HUES48 (cell line): ENCODE measurements at regions not wholly inside any gene's neighbourhood (a gene's known extent, or its start where the extent isn't known, plus 50 kb on each side); places are given as distances from the start of the nearest gene placed in this dataset.

Experiments
- H3K27ac ChIP-seq: one replicate; pipeline ENCODE4 v1.7.0; 2013; ENCODE audit warnings: low read depth, low read length, inconsistent platforms
- H3K27me3 ChIP-seq: 2 replicates; pipeline ENCODE4 v1.6.1; 2013; ENCODE audit warnings: mild to moderate bottlenecking, low read length; ENCODE audit not compliant: control insufficient read depth, insufficient read depth
- H3K36me3 ChIP-seq: 2 replicates; pipeline ENCODE4 v1.6.1; 2013; ENCODE audit warnings: low read length; ENCODE audit not compliant: control insufficient read depth, insufficient read depth
- H3K4me1 ChIP-seq: 2 replicates; pipeline ENCODE4 v1.6.1; 2013; ENCODE audit warnings: mild to moderate bottlenecking, low read length; ENCODE audit not compliant: control insufficient read depth, insufficient read depth
- H3K4me3 ChIP-seq: 2 replicates; pipeline ENCODE4 v1.5.1; 2013; ENCODE audit warnings: mild to moderate bottlenecking, low read depth, low read length
- H3K9ac ChIP-seq: 2 replicates; pipeline ENCODE4 v1.6.1; 2013; ENCODE audit warnings: mild to moderate bottlenecking, low read depth, low read length, moderate library complexity
- H3K9me3 ChIP-seq: 2 replicates; pipeline ENCODE4 v1.6.1; 2013; ENCODE audit warnings: low read length; ENCODE audit not compliant: control insufficient read depth, insufficient read depth

DNA sequence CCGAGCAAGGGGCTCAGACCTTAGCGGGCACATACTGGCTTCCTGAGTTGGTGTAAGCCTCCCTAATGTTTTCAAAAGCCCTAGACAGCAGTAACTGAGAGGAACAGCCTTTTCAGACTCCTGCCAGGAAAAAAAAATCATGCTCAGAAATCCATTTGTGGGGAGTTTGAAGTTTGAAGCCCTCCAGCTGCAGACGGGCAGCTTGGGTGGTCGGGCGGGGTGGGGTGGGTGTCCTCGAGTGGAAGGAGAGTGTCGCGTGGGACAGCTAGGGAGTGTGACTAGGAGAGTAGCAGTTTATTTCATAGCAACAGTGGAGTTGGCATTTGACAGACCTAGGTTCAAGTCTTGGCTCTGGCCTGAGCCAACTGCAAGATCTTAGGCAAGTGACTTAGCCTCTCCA lies 90.7 kb upstream of the PITX1 start:
- Histone ChIP-seq H3K4me1 (no peaks in the 10 kb centered on the region), H3K27ac (no peak overlapping the region), H3K9ac (no peak overlapping the region), H3K36me3 (no peaks in the 10 kb centered on the region), H3K9me3 (no peaks in the 10 kb centered on the region), H3K4me3 (no peak overlapping the region), H3K27me3 (no peaks in the 10 kb centered on the region)

DNA sequence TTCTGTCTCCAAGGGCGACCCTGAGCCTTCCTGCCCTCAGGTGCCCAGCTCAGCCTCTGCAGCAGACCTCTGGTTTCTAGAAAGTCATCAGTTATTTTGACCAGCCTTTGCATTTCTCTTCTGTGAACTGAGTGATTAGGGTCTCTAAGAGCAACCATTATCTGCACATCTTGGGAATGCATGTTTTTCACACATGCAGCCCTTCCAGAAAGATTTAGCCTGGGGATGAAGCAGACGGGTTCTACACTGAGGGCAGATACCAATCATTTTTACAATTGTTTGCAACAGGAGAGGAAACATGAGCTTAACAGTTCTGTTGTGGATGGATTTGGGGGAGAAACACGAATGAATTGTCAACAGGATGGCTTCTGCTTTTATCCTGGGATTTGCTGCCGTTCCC lies 90.1 kb upstream of the PITX1 start:
- Histone ChIP-seq H3K27me3 (no peaks in the 10 kb centered on the region), H3K36me3 (no peaks in the 10 kb centered on the region), H3K9me3 (no peaks in the 10 kb centered on the region), H3K4me3 (no peak overlapping the region), H3K9ac (no peak overlapping the region), H3K27ac (no peak overlapping the region), H3K4me1 (no peaks in the 10 kb centered on the region)

DNA sequence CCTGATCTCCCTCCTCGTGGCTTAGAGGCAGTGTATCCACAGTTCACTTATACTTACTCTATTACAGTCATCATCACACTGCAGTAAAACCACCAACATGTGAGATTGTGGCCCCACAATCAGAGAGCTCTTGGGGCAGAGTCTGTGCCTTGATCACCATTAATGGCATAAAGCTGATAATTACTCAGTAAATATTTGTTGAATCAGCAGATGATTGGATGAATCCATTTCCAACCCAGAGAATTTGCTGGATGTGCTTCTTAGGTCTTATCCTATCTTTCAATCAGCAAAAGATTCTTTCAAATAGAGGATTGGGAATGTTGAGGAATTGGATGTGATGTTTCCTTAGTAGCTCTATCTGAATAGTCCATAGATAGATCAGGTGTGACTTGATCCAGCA lies 88.8 kb upstream of the PITX1 start:
- H3K36me3 ChIP-seq, result no peaks in the 10 kb centered on the region
- H3K27ac ChIP-seq, result no peak overlapping the region
- no peaks in the 10 kb centered on the region for H3K9me3 ChIP-seq
- H3K9ac ChIP-seq, result no peak overlapping the region
- H3K4me3 ChIP-seq, result no peak overlapping the region
- H3K27me3 ChIP-seq, result no peaks in the 10 kb centered on the region
- H3K4me1 ChIP-seq, result no peaks in the 10 kb centered on the region

GRCh38 chr5:135120951-135121350 lies 86.9 kb upstream of the PITX1 start:
- H3K4me1 ChIP-seq, result no peaks in the 10 kb centered on the region
- H3K27me3 ChIP-seq, result no peaks in the 10 kb centered on the region
- no peak overlapping the region for H3K27ac ChIP-seq
- no peaks in the 10 kb centered on the region for H3K9me3 ChIP-seq
- H3K9ac ChIP-seq, result no peak overlapping the region
- no peak overlapping the region for H3K4me3 ChIP-seq
- H3K36me3 ChIP-seq, result no peaks in the 10 kb centered on the region

DNA sequence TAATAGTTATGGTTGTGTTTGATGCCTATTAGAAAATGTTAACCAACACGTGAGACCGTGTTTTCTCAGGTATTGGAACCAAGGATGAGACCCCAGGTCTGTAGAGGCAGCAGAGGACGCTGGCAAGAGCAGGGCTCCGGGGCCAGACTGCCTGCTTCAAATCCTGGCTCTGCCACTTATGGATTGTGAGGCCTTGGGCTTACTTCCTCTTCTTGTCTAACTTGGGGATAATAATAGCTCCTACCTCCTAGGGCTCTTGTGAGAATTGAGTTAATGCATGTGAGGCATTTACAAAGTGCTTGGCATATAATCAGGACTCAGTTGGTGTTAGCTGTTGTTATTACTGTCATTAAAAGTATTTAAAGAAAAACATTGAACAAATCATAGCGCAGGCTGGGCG lies 85.5 kb upstream of the PITX1 start:
- no peak overlapping the region for H3K9ac ChIP-seq
- H3K4me1 ChIP-seq, result no peaks in the 10 kb centered on the region
- no peak overlapping the region for H3K4me3 ChIP-seq
- H3K9me3 ChIP-seq, result no peaks in the 10 kb centered on the region
- H3K36me3 ChIP-seq, result no peaks in the 10 kb centered on the region
- no peaks in the 10 kb centered on the region for H3K27me3 ChIP-seq
- H3K27ac ChIP-seq, result no peak overlapping the region

DNA sequence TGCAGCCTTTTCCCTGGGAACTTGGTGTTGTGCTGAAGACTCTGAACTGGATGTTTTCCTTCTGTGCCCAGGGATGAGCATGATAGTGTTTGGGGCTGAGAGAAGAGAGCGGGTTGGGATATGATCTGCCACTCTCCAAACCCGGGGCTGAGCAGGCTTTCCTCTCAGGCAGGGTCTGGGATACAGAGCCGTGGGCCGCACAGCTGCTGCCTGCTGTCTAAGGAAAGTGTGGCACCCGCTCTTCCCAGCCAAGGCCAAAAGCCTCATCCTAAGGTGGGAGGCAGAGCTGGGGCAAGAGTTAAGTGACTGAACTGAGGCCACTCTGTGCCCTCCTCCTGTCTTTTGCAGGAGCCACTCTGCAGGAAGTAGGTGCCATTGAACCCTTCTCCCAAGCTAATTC lies 83.6 kb upstream of the PITX1 start:
- H3K36me3 ChIP-seq, result no peaks in the 10 kb centered on the region
- no peaks in the 10 kb centered on the region for H3K4me1 ChIP-seq

GRCh38 chr5:135116160-135116561 lies 82.1 kb upstream of the PITX1 start:
- Histone ChIP-seq H3K4me1 (no peaks in the 10 kb centered on the region), H3K27me3 (no peaks in the 10 kb centered on the region), H3K36me3 (no peaks in the 10 kb centered on the region), H3K9me3 (no peaks in the 10 kb centered on the region), H3K27ac (no peak overlapping the region), H3K9ac (no peak overlapping the region), H3K4me3 (no peak overlapping the region)

More for the DNA sequence above, 83.6 kb upstream of the PITX1 start:
- no peak overlapping the region for H3K4me3 ChIP-seq
- H3K27ac ChIP-seq, result no peak overlapping the region
- H3K9me3 ChIP-seq, result no peaks in the 10 kb centered on the region
- no peak overlapping the region for H3K9ac ChIP-seq
- H3K27me3 ChIP-seq, result no peaks in the 10 kb centered on the region

- no peak overlapping the region for H3K4me3 ChIP-seq
- H3K4me1 ChIP-seq, result no peaks in the 10 kb centered on the region
- H3K9me3 ChIP-seq, result no peaks in the 10 kb centered on the region
- H3K27me3 ChIP-seq, result no peaks in the 10 kb centered on the region
- H3K27ac ChIP-seq, result no peak overlapping the region
- no peak overlapping the region for H3K9ac ChIP-seq
- H3K36me3 ChIP-seq, result no peaks in the 10 kb centered on the region
Observed at GRCh38 chr5:135115591-135115990, 81.6 kb upstream of the PITX1 start.

DNA sequence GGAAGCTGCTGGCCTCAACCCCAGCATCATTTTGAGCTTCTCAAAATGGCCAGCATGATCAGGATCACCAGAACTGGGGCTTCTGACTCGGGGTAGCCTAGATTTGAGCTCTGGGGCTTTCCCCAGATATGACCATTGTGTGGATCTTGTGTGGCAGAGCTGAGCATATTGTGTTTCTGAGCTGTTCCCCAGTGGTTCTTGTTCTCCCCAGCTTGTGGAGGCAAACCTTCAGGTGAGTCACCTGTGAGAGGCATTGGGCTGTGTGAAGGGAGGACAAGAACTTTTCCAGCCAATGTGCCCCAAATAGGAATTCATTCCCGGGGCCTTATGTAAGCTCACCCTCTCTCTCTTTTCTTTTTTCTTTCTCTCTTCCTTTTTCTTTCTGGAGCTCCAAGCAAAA lies 80.7 kb upstream of the PITX1 start:
- H3K4me3 ChIP-seq, result no peak overlapping the region
- no peaks in the 10 kb centered on the region for H3K27me3 ChIP-seq
- H3K36me3 ChIP-seq, result no peaks in the 10 kb centered on the region
- H3K9me3 ChIP-seq, result no peaks in the 10 kb centered on the region
- H3K4me1 ChIP-seq, result no peaks in the 10 kb centered on the region
- H3K27ac ChIP-seq, result no peak overlapping the region
- no peak overlapping the region for H3K9ac ChIP-seq

GRCh38 chr5:135112008-135112725 lies 78.1 kb upstream of the PITX1 start:
- no peaks in the 10 kb centered on the region for H3K4me1 ChIP-seq
- no peak overlapping the region for H3K9ac ChIP-seq
- H3K27ac ChIP-seq, result no peak overlapping the region
- no peaks in the 10 kb centered on the region for H3K27me3 ChIP-seq
- H3K36me3 ChIP-seq, result no peaks in the 10 kb centered on the region
- no peak overlapping the region for H3K4me3 ChIP-seq
- H3K9me3 ChIP-seq, result no peaks in the 10 kb centered on the region

DNA sequence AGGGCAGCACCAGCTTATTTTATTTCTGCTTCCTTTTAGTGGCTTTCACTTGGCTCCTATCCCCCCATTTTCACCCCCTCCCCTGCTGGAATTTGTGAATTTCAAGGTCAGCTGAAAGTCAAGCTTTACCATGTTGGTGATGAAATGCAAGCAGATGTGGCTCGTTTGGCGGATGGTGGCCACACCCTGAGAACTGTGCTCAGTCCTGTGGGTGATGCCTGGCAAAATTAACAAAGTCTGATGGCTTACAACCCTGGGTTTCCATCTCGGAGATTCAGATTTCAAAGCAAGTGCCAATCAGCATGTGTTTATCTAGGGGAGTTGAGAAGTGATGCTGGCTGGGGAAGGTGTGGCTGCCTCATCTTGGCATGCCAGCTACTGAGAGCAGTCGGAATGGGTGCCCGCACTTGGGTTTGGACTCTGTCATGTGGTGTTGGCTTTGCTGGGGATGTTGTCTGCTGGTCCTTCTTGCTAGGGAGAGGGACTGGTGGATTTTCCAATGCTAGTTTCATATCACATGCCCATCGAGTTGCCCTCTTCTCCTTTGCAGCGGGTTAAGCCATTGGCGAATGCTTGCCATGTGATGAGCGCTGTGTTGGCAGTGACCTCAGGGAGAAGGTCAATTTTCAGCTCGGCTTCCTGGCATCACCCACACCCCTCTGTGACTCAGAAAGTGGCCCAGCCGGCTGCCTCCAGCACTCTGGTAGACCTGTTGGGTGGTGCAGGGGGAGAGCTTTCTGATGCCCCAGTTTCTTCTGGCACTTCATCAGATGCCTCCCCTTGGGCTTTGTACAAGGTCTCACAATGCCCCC lies 77.0 kb upstream of the PITX1 start:
- Histone ChIP-seq H3K4me1 (no peaks in the 10 kb centered on the region), H3K27me3 (no peaks in the 10 kb centered on the region), H3K9me3 (no peaks in the 10 kb centered on the region), H3K4me3 (no peak overlapping the region), H3K36me3 (no peaks in the 10 kb centered on the region), H3K9ac (no peak overlapping the region), H3K27ac (no peak overlapping the region)
